Type B pancreatic cell (in vitro differentiated cells): ENCODE measurements at regions not wholly inside any gene's neighbourhood (a gene's known extent, or its start where the extent isn't known, plus 50 kb on each side); places are given as distances from the start of the nearest gene placed in this dataset.

Experiments
- DNase-seq: peaks from one replicate; pipeline ENCODE4 v3.0.0; 2021; ENCODE audit warnings: mixed read lengths; ENCODE audit not compliant: unreplicated experiment; ENCODE audit errors: extremely low spot score
- H3K27ac Mint-ChIP-seq: 2 replicates; pipeline ENCODE4 v1.8.0; 2021; ENCODE audit warnings: mild to moderate bottlenecking, mixed read lengths
- H3K27me3 Mint-ChIP-seq: 2 replicates; pipeline ENCODE4 v1.8.0; 2021; ENCODE audit warnings: mixed read lengths
- H3K36me3 Mint-ChIP-seq: 2 replicates; pipeline ENCODE4 v1.8.0; 2021; ENCODE audit warnings: mixed read lengths
- H3K4me1 Mint-ChIP-seq: one replicate; pipeline ENCODE4 v1.8.0; 2021; ENCODE audit warnings: mixed read lengths; ENCODE audit not compliant: unreplicated experiment
- H3K4me3 Mint-ChIP-seq: 2 replicates; pipeline ENCODE4 v1.8.0; 2021; ENCODE audit warnings: mild to moderate bottlenecking, mixed read lengths
- H3K9me3 Mint-ChIP-seq: 2 replicates; pipeline ENCODE4 v1.8.0; 2021; ENCODE audit warnings: mixed read lengths
- CTCF ChIP-seq: fragments of 200-600 bp; sonication (generic); conservative IDR thresholded peaks from 2 replicates; pipeline ENCODE4 v1.5.0; 2021; ENCODE audit warnings: antibody characterized with exemption, mild to moderate bottlenecking

- H3K27me3 Mint-ChIP-seq: no peaks in the 10 kb centered on the region
- DNase-seq: no peak
- no peaks in the 10 kb centered on the region for H3K4me1 Mint-ChIP-seq
- no peak overlapping the region for H3K4me3 Mint-ChIP-seq
- H3K27ac Mint-ChIP-seq: no peak overlapping the region
- H3K36me3 Mint-ChIP-seq: no peaks in the 10 kb centered on the region
- H3K9me3 Mint-ChIP-seq: no peaks in the 10 kb centered on the region
- TF ChIP-seq CTCF: no peak
Measured at GRCh38 chr19:31810536-31811109, 461.4 kb upstream of the TSHZ3 start.

DNA sequence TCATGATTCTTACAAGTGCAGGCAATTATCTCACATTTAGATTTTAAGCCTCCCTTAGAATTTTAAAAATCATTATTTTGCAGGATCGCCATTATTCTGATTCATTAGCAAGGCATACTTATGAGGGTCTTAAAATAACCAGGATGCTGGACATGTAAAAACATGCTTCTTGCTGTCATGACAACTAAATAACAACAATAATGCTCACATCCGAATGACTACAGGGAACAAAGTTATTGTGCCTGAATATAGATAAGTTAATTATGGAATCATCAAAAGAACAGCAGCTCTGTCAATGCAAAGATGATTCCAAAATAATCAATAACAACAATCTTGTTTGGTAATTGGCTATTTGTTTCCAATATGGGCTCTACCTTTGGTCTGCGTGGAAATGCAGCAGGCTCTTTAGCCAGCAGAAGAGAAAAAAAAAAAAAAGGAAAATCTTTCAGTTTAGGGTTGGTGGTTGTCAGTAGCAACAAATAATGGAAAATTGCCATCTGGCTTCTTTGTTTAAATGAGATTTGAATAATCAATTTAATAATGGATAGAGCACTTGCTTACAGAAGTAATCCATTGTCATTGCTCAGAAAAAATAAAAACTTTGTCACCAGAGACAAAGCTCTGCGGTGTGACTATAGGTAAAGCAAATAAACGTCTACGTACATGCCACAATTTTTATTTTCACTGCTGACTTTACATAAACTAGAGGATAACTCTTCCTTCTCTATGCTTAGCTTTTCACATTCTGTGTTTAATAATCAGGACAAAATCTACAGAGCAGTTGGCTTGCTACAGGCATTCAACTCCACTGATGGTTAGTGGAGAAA is 468.9 kb upstream of the TSHZ3 start:
- Mint-ChIP-seq H3K4me3 (no peak overlapping the region), H3K4me1 (no peaks in the 10 kb centered on the region), H3K36me3 (no peaks in the 10 kb centered on the region), H3K27ac (no peak overlapping the region), H3K9me3 (no peaks in the 10 kb centered on the region), H3K27me3 (peaks cover 7% of the 10 kb centered on the region)
- DNase-seq: no peak
- TF ChIP-seq CTCF: no peak

DNA sequence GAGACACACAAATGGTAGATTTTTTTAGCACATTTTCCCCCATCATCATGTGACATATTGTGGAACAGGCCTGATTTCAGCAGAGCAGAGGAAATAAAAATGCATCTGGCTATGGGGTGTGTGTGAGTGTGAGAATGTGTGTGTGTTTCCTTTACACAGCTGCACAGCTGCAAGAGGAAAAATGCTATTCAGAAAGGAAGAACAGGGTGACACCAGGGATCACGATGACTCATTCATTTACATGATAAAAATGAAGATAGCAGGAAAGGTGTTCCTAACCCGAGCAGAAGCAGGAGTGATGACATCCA is 469.5 kb upstream of the TSHZ3 start:
- H3K36me3 Mint-ChIP-seq: no peaks in the 10 kb centered on the region
- H3K4me3 Mint-ChIP-seq: no peak overlapping the region
- no peak overlapping the region for H3K27ac Mint-ChIP-seq
- TF ChIP-seq CTCF: no peak
- no peaks in the 10 kb centered on the region for H3K4me1 Mint-ChIP-seq
- DNase-seq: no peak
- H3K27me3 Mint-ChIP-seq: peaks cover 10% of the 10 kb centered on the region
- no peaks in the 10 kb centered on the region for H3K9me3 Mint-ChIP-seq

DNA sequence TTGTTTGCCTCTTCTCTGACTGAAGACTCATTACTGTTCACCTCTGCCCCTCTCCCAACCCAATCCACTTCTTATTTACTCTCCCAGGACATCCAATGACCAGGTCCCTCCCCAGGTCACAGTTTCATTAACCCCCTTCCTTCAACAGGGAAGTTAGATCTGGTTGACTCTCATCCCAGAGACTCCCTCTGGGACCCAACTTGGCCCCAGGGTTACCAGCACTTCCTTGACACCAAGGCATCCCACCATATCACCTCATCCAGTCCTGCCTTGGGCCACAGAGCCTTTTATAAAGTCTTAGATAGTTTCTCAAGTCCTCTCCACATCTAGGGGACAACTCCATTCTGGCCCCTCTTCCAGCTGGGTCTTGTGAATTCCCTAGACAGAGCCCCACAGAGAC is 470.6 kb upstream of the TSHZ3 start:
- no peak for TF ChIP-seq CTCF
- no peak overlapping the region for H3K27ac Mint-ChIP-seq
- H3K4me3 Mint-ChIP-seq: no peak overlapping the region
- DNase-seq: no peak
- H3K36me3 Mint-ChIP-seq: no peaks in the 10 kb centered on the region
- no peaks in the 10 kb centered on the region for H3K9me3 Mint-ChIP-seq
- H3K4me1 Mint-ChIP-seq: no peaks in the 10 kb centered on the region
- H3K27me3 Mint-ChIP-seq: peaks cover 10% of the 10 kb centered on the region

- Mint-ChIP-seq H3K4me1 (no peaks in the 10 kb centered on the region), H3K36me3 (no peaks in the 10 kb centered on the region), H3K4me3 (no peak overlapping the region), H3K27ac (no peak overlapping the region), H3K27me3 (peaks cover 15% of the 10 kb centered on the region), H3K9me3 (no peaks in the 10 kb centered on the region)
- no peak for DNase-seq
- TF ChIP-seq CTCF: no peak
Measured at GRCh38 chr19:31821346-31821745, 472.1 kb upstream of the TSHZ3 start.
